GM12874 (cell line): ENCODE measurements at regions not wholly inside any gene's neighbourhood (a gene's known extent, or its start where the extent isn't known, plus 50 kb on each side); places are given as distances from the start of the nearest gene placed in this dataset.

Experiments used
- TF ChIP-seq, protein P1 (sequence below): IDR thresholded peaks from 2 replicates; pipeline ENCODE4 v1.5.1; 2011; ENCODE audit warnings: low read depth, mild to moderate bottlenecking, control low read depth, low read length, moderate library complexity; ENCODE audit not compliant: insufficient read depth

GRCh38 chrX:125757794-125758564 lies 408.1 kb downstream of the DCAF12L2 start:
- TF ChIP-seq, protein P1, sequence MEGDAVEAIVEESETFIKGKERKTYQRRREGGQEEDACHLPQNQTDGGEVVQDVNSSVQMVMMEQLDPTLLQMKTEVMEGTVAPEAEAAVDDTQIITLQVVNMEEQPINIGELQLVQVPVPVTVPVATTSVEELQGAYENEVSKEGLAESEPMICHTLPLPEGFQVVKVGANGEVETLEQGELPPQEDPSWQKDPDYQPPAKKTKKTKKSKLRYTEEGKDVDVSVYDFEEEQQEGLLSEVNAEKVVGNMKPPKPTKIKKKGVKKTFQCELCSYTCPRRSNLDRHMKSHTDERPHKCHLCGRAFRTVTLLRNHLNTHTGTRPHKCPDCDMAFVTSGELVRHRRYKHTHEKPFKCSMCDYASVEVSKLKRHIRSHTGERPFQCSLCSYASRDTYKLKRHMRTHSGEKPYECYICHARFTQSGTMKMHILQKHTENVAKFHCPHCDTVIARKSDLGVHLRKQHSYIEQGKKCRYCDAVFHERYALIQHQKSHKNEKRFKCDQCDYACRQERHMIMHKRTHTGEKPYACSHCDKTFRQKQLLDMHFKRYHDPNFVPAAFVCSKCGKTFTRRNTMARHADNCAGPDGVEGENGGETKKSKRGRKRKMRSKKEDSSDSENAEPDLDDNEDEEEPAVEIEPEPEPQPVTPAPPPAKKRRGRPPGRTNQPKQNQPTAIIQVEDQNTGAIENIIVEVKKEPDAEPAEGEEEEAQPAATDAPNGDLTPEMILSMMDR = no peak

GRCh38 chrX:125758819-125759218 lies 407.3 kb downstream of the DCAF12L2 start:
- TF ChIP-seq, protein P1 = no peak

DNA sequence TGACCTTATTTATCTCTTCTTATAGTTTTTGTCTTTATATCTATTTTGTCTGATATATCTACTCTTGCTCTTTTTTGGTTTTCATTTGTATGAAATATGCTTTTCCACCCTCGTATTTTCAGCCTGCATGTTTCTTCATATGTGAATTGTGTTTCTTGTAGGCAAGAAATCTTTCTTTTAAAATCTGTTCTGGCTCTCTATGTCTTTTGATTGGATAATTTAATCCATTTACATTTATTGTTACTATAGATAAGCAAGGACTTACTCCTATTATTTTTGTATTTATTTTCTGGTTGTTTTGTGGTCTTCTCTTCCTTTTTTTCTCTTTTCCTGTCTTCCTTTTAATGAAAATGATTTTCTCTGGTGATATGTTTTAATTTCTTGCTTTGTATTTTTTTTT lies 403.1 kb downstream of the DCAF12L2 start:
- TF ChIP-seq, protein P1 = no peak

- TF ChIP-seq, protein P1 = no peak
These were observed 400.7 kb downstream of the DCAF12L2 start for GRCh38 chrX:125765347-125765746.

- TF ChIP-seq, protein P1 = no peak
These were observed 396.5 kb downstream of the DCAF12L2 start for GRCh38 chrX:125769628-125770027.

- TF ChIP-seq, protein P1 = no peak
These were observed 387.8 kb downstream of the DCAF12L2 start for GRCh38 chrX:125778261-125778660.

GRCh38 chrX:125782184-125782583 lies 383.9 kb downstream of the DCAF12L2 start:
- TF ChIP-seq, protein P1 = no peak
